GM18498 (cell line): ENCODE measurements at regions not wholly inside any gene's neighbourhood (a gene's known extent, or its start where the extent isn't known, plus 50 kb on each side); places are given as distances from the start of the nearest gene placed in this dataset.
"Not testable (repeated sequence)": the region's sequence is repeated elsewhere in the genome, so short reads cannot be mapped to it uniquely, and the experiment has no call there.

Experiments used
- ATAC-seq: cut with Tn5 transposase; IDR thresholded peaks from one replicate; pipeline ENCODE4 v1.9.1; 2021; ENCODE audit warnings: mild to moderate bottlenecking, moderate library complexity; ENCODE audit not compliant: unreplicated experiment

GRCh38 chr6:121856296-121856695 lies 420.9 kb downstream of the GJA1 start:
- no peak for ATAC-seq

- ATAC-seq: no peak
Observed at GRCh38 chr6:121857551-121857950, 422.1 kb downstream of the GJA1 start.

DNA sequence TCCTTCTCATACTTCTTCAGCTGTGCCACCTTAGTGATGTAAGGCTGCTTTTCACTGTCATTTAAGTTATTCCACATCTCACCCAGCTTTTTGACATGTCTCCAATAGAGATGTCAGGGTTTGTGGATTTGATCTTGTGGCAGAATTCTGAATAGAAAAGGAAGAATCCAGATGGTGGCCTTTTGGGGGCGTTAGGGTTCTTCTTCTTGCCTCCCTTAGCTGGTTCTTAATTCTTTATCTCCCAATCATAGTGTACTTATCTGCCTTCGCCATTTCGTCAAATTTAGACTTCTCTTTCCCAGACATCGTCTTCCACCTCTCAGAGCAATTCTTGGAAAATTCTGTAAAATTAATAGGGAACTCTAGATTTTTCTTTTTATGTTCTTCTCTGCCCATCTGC lies 422.9 kb downstream of the GJA1 start:
- ATAC-seq: no peak

DNA sequence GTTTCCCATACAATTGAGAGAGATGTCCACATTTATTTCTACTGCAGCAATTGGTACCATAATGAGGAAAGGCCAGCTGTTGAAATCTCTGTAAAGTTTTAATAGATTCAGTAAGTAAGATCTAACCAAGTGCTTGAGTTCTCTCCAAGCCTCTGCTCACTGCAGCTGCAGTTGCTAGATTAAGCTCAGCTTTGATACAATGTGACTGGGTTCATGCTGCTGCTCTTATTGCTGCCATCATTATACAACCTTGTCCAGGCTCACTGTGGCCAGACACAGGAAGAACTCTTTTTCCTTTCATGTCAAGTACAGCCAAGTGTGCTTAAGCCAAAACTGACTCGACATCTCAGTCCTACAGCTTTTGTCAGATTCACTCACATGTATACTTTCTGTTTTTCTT lies 423.5 kb downstream of the GJA1 start:
- no peak for ATAC-seq

DNA sequence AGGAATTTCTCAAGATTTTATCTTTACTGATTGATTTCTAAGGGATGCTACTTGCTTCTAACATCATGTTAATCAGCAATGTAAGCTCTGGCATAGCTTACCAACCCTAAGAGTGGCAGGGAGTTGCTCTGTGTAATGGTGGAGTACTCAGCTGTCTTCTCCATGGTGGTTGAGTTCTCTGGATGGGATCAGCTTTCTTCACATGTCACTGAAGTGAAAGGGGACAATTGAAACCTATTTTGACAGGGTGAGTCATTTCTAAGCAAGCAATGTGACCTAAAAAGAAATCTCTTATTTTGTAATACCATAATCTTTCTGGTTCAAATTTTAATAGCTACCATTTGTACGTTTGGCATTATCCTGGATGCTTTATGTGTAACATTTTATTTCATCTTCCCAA lies 430.4 kb downstream of the GJA1 start:
- no peak for ATAC-seq

DNA sequence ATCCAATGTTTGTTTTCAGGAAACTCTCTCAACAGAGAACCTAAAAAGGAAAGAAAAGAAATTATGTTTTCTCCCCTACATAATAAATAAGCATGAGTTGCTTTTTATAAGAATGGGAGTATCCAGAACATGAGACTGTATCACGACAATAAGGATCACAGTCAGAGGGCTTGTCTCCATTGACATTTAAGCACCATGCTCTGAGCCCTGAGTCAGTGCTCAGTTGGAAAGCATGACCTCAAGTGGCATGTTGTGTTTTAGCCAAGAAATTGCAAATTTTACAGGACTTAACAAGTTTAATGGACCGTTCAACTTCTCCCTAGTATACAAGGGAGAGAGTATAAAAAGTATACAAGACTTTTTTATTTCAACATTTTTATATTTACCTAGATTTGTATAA lies 431.6 kb downstream of the GJA1 start:
- ATAC-seq: no peak

DNA sequence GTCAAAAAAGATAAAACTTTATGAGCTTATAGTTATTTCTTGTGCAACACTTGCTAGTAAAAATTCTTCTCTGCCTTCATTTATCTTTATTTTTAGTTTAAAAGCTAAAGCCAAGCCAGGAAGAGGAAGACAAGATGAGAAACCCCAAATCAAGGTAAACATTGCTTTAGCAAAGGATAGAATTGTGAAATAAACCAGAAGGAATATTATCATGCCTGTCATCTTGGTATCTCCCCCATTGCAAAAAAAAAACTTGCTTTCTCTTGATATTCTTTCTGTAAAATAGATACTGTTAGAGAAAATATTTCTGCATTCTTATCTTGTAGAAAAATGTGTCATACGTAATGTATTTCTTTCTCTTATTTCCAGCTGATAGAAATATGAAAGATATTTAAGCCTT lies 432.8 kb downstream of the GJA1 start:
- no peak for ATAC-seq

DNA sequence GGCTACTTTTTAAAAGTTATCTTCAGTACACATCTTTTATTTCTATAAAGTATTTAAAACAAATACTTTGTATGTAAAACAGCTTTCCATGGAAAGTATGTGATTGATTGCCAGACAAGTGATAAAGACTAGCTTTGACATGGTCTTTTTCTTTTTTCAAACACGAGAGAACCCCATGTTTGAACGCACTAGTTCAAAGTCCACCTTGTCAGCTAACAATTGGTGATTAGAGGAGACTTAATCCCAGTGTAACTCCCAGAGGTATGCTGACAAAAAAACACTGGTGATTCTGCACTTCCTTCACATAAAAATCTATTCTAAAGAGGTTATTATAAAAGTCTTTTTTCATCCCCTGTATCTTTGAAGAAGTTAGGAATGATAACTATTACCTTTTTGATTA lies 438.1 kb downstream of the GJA1 start:
- ATAC-seq: no peak

DNA sequence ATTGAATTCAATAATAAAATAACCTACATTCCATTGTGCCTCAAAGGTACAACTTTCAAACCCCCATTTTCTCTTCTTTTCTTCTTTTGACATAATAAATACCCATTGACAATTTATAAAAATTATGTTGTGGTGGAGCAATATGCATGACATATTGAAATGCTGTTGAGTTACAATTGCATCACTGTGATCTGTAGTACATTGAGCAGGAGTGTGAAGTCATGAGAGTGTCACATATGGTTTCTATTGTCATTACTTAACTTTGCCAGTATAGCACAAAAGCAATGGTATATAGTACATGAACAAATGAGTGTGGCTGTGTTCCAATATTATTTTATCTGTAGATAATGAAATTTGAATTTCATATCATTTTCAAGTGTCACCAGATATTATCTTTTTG lies 441.3 kb downstream of the GJA1 start:
- ATAC-seq: no peak

- no peak for ATAC-seq
Observed at GRCh38 chr6:121879149-121879548, 443.7 kb downstream of the GJA1 start.

DNA sequence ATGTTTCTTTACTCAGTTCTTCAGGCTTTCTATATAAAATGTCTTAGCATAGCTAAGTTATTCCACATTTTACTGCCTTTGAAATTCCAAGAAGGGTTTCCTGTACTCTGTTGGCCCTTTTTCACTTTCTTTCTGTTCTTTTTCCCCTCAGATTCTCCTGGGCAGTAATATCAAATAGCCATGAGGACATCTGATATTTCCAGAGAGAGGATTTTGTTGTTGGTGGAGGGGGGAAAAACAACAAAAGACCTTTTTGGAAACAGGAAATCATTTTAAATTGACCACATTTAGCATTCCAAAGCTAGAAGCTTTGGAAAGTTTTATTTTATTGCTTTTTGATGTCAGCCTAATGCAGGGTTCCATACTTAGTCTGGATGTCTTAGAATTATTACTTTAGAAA lies 445.4 kb downstream of the GJA1 start:
- ATAC-seq: no peak

DNA sequence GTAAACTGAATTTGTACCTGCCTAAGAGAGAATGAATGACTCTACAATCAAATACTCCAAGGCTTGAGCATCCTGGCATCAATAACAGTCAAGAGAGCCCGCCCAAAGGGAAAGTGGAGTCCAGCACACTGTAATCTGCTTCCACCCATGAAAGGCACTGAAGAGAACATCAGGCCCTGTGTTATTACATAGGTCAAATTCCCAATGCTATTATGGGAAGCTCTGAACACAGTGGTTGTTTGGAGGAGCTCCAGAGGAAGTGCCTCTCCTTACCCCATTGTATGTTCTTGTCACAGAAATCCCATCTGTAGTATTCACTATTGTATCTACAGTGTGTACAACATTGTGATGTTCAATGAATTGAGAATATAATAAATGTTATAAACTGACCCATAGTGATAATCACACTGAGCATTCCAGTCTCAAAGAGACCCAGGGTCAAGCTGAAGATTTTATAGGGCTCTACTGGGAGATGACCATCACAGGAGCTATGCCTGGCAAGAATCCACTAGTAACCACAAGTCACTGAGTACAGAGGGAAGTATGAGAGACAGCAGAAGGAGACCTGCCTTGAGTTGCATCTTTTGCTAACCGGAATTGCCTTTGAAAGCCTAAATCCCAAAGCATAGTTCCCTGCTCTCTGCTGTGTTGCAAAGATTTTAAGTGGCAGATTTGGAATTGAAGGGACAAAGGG lies 446.7 kb downstream of the GJA1 start:
- ATAC-seq: no peak

DNA sequence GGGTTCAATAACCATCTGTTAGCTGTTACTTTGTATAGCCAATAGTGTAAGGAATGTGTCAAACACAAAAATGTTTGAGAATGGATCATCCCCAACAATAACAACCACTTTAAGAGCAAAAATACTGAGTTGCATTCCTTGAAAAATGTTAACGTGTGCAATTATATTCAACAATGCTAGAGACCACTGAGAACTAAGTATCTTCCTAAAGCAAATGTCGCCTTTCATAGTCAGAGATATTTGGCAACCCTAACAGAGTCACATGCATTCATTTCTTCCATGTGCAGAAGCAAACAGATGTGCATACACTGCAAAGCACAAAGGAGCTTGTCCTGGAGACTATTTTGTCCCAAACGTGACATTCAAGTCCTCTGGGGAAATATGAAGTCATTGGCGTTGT lies 448.6 kb downstream of the GJA1 start:
- no peak for ATAC-seq

GRCh38 chr6:121884620-121885019 lies 449.2 kb downstream of the GJA1 start:
- ATAC-seq: no peak

GRCh38 chr6:121885399-121886152 lies 450.1 kb downstream of the GJA1 start:
- no peak for ATAC-seq

GRCh38 chr6:121886223-121886830 lies 450.9 kb downstream of the GJA1 start:
- no peak for ATAC-seq

DNA sequence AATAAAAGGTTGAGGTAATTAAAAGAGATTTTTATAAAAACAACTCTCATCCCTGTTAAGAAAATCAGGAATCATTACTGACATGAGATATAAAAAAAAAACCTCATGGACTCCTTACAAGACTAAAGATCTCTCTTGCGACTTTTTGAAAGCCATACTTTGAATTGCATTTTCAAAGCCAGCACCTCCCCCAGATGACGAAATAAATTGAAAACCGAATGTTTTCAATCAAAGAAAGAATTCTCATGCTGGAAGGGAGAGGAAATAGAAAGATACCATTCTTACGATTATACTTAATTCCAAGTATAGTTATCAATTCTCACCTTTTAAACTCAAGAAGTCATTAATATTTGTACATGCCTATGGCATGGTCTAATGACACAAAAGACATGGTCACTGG lies 452.3 kb downstream of the GJA1 start:
- ATAC-seq: no peak

- ATAC-seq: no peak
Observed at GRCh38 chr6:121890307-121890910, 455.0 kb downstream of the GJA1 start.

DNA sequence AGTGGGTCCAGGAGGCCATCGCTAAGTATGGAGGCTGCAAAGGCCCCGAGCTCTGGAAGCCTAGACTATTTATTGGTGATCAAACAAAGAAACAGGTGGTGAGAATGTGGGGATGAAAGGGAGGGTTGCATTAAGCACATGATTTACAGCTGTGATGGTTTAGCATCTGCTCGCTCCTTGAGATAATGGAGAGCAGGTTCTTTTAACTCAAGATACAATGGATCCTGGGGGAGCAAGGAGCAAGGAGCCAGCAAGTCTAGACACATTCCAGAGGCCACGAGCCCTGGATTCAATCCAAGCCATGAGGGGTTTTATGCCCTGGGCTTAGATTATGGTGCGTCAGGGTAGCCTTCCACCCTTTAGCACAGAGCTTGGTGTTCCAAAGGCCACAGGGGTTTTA lies 460.3 kb downstream of the GJA1 start:
- ATAC-seq: not testable (repeated sequence)

GRCh38 chr6:121896363-121896762 lies 460.9 kb downstream of the GJA1 start:
- no peak for ATAC-seq

- ATAC-seq: no peak
Observed at GRCh38 chr6:121896771-121897170, 461.3 kb downstream of the GJA1 start.

DNA sequence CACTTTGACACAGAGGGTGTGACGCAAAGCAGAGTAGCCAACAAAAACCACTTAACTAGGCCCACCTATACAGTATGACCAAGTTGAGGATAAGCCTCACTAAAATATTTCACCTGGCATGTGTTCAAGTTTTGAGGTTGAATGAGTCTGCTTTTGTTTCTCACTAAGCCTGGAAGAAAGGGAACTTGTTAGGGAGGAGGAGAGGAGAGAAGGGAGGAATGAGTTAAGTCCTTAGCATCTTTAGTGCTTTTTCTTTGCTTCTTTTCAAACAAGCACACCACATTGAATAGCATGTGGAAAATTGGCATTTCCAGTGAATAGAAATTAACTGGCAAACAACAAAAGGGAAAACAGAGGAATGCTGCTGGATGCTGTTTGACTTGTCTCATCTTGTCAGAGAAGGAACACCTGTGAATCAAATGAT lies 461.9 kb downstream of the GJA1 start:
- no peak for ATAC-seq
